ENCODE measurements at regions not wholly inside any gene's neighbourhood (a gene's known extent, or its start where the extent isn't known, plus 50 kb on each side); places are given as distances from the start of the nearest gene placed in this dataset.

DNA sequence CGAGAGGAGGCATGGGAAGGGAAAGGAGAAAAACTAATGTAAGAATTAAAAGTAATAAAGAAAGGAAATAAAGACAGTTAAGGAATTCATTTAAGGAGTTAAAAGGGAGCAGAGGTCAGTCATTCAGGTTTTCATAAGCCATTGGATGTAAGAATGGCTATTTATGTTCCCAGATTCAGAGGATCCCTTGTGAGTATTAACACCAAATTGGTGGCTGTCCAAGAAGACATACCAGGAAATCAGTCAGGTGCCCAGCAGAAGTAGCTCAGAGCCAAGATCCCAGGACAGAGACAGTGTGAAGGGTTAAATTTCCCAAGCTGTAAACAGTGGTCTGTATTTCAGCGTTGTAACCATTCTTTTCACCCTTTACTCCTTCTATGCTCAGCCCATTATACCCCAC lies 550.4 kb downstream of the BCL11A start:
- TF ChIP-seq POLR2AphosphoS5 (IDR thresholded peaks at IDR 0.05; ENCODE audit: low read depth) (no peak), SPI1 (IDR thresholded peaks at IDR 0.05; ENCODE audit: borderline replicate concordance, low read depth) (no peak), GABPA (IDR thresholded peaks at IDR 0.05; ENCODE audit: low read depth) (no peak)
- TF ChIP-seq, protein P1, sequence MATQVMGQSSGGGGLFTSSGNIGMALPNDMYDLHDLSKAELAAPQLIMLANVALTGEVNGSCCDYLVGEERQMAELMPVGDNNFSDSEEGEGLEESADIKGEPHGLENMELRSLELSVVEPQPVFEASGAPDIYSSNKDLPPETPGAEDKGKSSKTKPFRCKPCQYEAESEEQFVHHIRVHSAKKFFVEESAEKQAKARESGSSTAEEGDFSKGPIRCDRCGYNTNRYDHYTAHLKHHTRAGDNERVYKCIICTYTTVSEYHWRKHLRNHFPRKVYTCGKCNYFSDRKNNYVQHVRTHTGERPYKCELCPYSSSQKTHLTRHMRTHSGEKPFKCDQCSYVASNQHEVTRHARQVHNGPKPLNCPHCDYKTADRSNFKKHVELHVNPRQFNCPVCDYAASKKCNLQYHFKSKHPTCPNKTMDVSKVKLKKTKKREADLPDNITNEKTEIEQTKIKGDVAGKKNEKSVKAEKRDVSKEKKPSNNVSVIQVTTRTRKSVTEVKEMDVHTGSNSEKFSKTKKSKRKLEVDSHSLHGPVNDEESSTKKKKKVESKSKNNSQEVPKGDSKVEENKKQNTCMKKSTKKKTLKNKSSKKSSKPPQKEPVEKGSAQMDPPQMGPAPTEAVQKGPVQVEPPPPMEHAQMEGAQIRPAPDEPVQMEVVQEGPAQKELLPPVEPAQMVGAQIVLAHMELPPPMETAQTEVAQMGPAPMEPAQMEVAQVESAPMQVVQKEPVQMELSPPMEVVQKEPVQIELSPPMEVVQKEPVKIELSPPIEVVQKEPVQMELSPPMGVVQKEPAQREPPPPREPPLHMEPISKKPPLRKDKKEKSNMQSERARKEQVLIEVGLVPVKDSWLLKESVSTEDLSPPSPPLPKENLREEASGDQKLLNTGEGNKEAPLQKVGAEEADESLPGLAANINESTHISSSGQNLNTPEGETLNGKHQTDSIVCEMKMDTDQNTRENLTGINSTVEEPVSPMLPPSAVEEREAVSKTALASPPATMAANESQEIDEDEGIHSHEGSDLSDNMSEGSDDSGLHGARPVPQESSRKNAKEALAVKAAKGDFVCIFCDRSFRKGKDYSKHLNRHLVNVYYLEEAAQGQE (IDR thresholded peaks at IDR 0.05; ENCODE audit: insufficient replicate concordance, low read depth) = no peak
- TF ChIP-seq, protein P2, sequence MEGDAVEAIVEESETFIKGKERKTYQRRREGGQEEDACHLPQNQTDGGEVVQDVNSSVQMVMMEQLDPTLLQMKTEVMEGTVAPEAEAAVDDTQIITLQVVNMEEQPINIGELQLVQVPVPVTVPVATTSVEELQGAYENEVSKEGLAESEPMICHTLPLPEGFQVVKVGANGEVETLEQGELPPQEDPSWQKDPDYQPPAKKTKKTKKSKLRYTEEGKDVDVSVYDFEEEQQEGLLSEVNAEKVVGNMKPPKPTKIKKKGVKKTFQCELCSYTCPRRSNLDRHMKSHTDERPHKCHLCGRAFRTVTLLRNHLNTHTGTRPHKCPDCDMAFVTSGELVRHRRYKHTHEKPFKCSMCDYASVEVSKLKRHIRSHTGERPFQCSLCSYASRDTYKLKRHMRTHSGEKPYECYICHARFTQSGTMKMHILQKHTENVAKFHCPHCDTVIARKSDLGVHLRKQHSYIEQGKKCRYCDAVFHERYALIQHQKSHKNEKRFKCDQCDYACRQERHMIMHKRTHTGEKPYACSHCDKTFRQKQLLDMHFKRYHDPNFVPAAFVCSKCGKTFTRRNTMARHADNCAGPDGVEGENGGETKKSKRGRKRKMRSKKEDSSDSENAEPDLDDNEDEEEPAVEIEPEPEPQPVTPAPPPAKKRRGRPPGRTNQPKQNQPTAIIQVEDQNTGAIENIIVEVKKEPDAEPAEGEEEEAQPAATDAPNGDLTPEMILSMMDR (IDR thresholded peaks at IDR 0.05; ENCODE audit: insufficient read depth, low read length) = no peak
- DNase-seq (ENCODE audit: low read depth in 1 of 2, low spot score in 1 of 2) = no peak
- Histone ChIP-seq H3K27me3 (ENCODE audit: insufficient read depth, poor library complexity, severe bottlenecking) (no peaks in the 10 kb centered on the region), H3K27ac (replicated peaks) (no peak overlapping the region), H3K4me3 (replicated peaks; ENCODE audit: insufficient read depth, low read length) (no peak overlapping the region)

DNA sequence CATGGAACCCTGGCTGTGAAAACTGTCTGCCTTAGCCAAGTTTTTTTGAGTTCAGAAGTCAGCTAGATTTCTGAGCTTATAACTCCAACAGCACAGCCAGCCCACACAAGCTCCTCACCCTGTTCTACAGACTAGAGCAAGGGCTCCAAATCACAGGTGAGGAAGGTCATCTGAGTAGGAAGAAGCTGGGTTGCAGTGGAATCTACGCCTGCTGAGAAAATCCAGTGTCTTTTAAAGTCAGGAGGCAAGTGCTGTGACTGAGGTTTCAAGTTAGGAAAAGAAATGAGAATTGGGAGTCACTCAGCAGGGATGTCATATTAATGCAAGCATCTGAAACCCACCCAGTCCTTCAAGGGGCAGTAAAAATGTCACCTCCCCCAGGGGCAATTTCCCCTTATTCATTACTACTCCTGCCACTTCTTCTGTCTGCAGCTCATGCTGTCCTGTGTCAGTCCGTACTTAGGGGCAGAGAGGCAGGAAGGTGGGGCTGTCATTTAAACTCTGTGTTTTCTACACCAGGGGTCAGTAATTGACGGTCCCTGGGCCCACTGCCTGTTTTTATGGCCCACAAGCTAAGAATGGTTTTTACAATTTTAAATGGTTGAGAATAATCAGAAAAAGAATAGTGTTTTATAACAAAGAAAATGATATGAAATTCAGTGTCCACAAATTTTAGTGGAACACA lies 551.1 kb downstream of the BCL11A start:
- H3K27ac ChIP-seq (replicated peaks) = no peak overlapping the region
- H3K27me3 ChIP-seq (ENCODE audit: insufficient read depth, poor library complexity, severe bottlenecking) = no peaks in the 10 kb centered on the region
- H3K4me3 ChIP-seq (replicated peaks; ENCODE audit: insufficient read depth, low read length) = no peak overlapping the region
- DNase-seq (ENCODE audit: low read depth in 1 of 2, low spot score in 1 of 2) = no peak
- TF ChIP-seq GABPA (IDR thresholded peaks at IDR 0.05; ENCODE audit: low read depth) (no peak), POLR2AphosphoS5 (IDR thresholded peaks at IDR 0.05; ENCODE audit: low read depth) (no peak), SPI1 (IDR thresholded peaks at IDR 0.05; ENCODE audit: borderline replicate concordance, low read depth) (no peak)
- TF ChIP-seq, protein P1 (IDR thresholded peaks at IDR 0.05; ENCODE audit: insufficient replicate concordance, low read depth) = no peak
- TF ChIP-seq, protein P2 (IDR thresholded peaks at IDR 0.05; ENCODE audit: insufficient read depth, low read length) = no peak

DNA sequence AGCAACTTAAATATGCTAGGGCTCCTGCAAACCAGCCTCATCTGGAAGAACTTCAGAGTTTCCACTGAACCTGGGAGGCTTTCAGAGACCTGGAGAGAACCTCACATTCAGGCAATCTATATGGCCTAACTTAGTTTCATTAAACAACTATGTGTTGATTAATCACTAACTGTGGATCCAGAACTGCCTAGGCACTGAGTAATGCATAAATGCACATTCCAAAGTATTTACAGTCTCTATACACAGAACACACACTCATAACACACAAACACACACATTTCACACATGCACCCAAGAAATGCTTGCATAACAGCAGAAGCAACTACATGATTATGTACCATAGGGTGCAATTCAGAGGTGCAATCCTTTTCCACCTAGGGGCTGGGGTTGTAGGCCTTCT lies 552.8 kb downstream of the BCL11A start:
- no peak for DNase-seq (ENCODE audit: low read depth in 1 of 2, low spot score in 1 of 2)
- H3K4me3 ChIP-seq (replicated peaks; ENCODE audit: insufficient read depth, low read length) = no peak overlapping the region
- no peaks in the 10 kb centered on the region for H3K27me3 ChIP-seq (ENCODE audit: insufficient read depth, poor library complexity, severe bottlenecking)
- no peak overlapping the region for H3K27ac ChIP-seq (replicated peaks)
- TF ChIP-seq, protein P1 (IDR thresholded peaks at IDR 0.05; ENCODE audit: insufficient replicate concordance, low read depth) = no peak
- TF ChIP-seq GABPA (IDR thresholded peaks at IDR 0.05; ENCODE audit: low read depth) = no peak
- no peak for TF ChIP-seq SPI1 (IDR thresholded peaks at IDR 0.05; ENCODE audit: borderline replicate concordance, low read depth)
- TF ChIP-seq, protein P2 (IDR thresholded peaks at IDR 0.05; ENCODE audit: insufficient read depth, low read length) = no peak

Measured in HL-60 (cell line).